DMS79 (cell line): ENCODE measurements at regions not wholly inside any gene's neighbourhood (a gene's known extent, or its start where the extent isn't known, plus 50 kb on each side); places are given as distances from the start of the nearest gene placed in this dataset.
"Not testable (repeated sequence)": the region's sequence is repeated elsewhere in the genome, so short reads cannot be mapped to it uniquely, and the experiment has no call there.

Source experiments
- DNase-seq: peaks from one replicate; lab custom pipeline; 2025; lab: John Stamatoyannopoulos, UW

- DNase-seq, result no peak
These were observed 89.1 kb upstream of the USP24 start for GRCh38 chr1:55304229-55304740.

- DNase-seq, result no peak
These were observed 87.8 kb upstream of the USP24 start for GRCh38 chr1:55302972-55303371.

GRCh38 chr1:55301912-55302311, 86.7 kb upstream of the USP24 start:
- no peak for DNase-seq

- no peak for DNase-seq
These were observed 85.8 kb upstream of the USP24 start for GRCh38 chr1:55300975-55301374.

- no peak for DNase-seq
These were observed 83.2 kb upstream of the USP24 start for GRCh38 chr1:55298167-55298894.

GRCh38 chr1:55296247-55296646, 81.1 kb upstream of the USP24 start:
- not testable (repeated sequence) for DNase-seq

- DNase-seq, result no peak
These were observed 74.5 kb upstream of the USP24 start for GRCh38 chr1:55289614-55290013.

GRCh38 chr1:55289042-55289441, 73.9 kb upstream of the USP24 start:
- no peak for DNase-seq

- DNase-seq, result no peak
These were observed 73.1 kb upstream of the USP24 start for GRCh38 chr1:55288245-55288644.

GRCh38 chr1:55287723-55288122, 72.6 kb upstream of the USP24 start:
- no peak for DNase-seq

GRCh38 chr1:55286856-55287602, 71.9 kb upstream of the USP24 start:
- no peak for DNase-seq

- no peak for DNase-seq
These were observed 70.7 kb upstream of the USP24 start for GRCh38 chr1:55285834-55286233.

- DNase-seq, result no peak
These were observed 69.7 kb upstream of the USP24 start for GRCh38 chr1:55284856-55285255.

GRCh38 chr1:55282058-55282457, 66.9 kb upstream of the USP24 start:
- no peak for DNase-seq

- DNase-seq, result no peak
These were observed 65.6 kb upstream of the USP24 start for GRCh38 chr1:55280731-55281130.

GRCh38 chr1:55279627-55280026, 64.5 kb upstream of the USP24 start:
- no peak for DNase-seq

GRCh38 chr1:55278378-55278777, 63.2 kb upstream of the USP24 start:
- DNase-seq, result no peak

GRCh38 chr1:55277377-55278130, 62.4 kb upstream of the USP24 start:
- no peak for DNase-seq

GRCh38 chr1:55276671-55277376, 61.7 kb upstream of the USP24 start:
- no peak for DNase-seq

GRCh38 chr1:55275941-55276341, 60.8 kb upstream of the USP24 start:
- DNase-seq, result no peak

- DNase-seq, result no peak
These were observed 60.1 kb upstream of the USP24 start for GRCh38 chr1:55275151-55275748.

GRCh38 chr1:55272994-55273393, 57.8 kb upstream of the USP24 start:
- no peak for DNase-seq
